ENCODE measurements at regions not wholly inside any gene's neighbourhood (a gene's known extent, or its start where the extent isn't known, plus 50 kb on each side); places are given as distances from the start of the nearest gene placed in this dataset.

DNA sequence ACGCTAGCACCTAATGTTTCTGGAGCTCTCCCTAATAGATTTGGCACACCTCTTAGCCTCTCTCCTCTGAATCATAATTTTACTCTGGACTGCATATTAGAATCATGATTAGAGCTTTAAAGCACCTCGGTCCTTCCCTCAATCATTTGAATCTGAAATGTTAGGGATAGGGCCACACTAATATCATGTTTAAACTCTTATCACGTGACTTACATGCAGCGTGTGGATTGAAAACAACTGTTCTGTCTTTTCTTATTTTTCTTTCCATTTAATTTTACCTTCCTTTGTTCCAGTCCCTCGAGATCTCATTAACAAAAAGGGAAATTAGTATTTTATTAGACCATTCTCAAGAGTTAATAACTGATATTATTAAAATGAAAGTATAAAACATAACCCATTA, 762.5 kb upstream of the FLRT2 start:
- DNase-seq (ENCODE audit: low spot score): no peak
- Histone ChIP-seq H2AFZ (ENCODE audit: low read length) (no peak overlapping the region), H4K20me1 (ENCODE audit: insufficient read depth, low read length) (no peaks in the 10 kb centered on the region), H3K4me3 (ENCODE audit: low read depth, low read length, poor library complexity, severe bottlenecking) (no peak overlapping the region), H3K4me1 (ENCODE audit: insufficient read depth, low read length, poor library complexity, severe bottlenecking) (no peaks in the 10 kb centered on the region), H3K79me2 (ENCODE audit: insufficient read depth, low read depth, low read length) (no peaks in the 10 kb centered on the region), H3K4me2 (ENCODE audit: low read length) (no peak overlapping the region), H3K9me2 (ENCODE audit: insufficient read depth, low read length) (no peaks in the 10 kb centered on the region), H3K9me3 (ENCODE audit: low read length) (no peaks in the 10 kb centered on the region), H3K27ac (ENCODE audit: low read depth, low read length, poor library complexity, severe bottlenecking) (no peak overlapping the region), H3K36me3 (ENCODE audit: insufficient read depth, low read length) (no peaks in the 10 kb centered on the region)
- no TSS peak for BruUV-seq (replicated peaks)
- CTCF ChIA-PET (ENCODE audit: unreplicated experiment): no interaction called here
- intact Hi-C loops (cut with micrococcal nuclease; ENCODE audit: unreplicated experiment): no loop called here
- TF ChIP-seq EZH2phosphoT487 (IDR thresholded peaks at IDR 0.05; ENCODE audit: borderline replicate concordance, low read depth, low read length): no peak
- TF ChIP-seq, protein P1, sequence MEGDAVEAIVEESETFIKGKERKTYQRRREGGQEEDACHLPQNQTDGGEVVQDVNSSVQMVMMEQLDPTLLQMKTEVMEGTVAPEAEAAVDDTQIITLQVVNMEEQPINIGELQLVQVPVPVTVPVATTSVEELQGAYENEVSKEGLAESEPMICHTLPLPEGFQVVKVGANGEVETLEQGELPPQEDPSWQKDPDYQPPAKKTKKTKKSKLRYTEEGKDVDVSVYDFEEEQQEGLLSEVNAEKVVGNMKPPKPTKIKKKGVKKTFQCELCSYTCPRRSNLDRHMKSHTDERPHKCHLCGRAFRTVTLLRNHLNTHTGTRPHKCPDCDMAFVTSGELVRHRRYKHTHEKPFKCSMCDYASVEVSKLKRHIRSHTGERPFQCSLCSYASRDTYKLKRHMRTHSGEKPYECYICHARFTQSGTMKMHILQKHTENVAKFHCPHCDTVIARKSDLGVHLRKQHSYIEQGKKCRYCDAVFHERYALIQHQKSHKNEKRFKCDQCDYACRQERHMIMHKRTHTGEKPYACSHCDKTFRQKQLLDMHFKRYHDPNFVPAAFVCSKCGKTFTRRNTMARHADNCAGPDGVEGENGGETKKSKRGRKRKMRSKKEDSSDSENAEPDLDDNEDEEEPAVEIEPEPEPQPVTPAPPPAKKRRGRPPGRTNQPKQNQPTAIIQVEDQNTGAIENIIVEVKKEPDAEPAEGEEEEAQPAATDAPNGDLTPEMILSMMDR (conservative IDR thresholded peaks at IDR 0.05; ENCODE audit: low read length): no peak
- POLR2A ChIA-PET: interaction anchor here (0.6 to 0.7 kb wide), 2 partner anchors 37 to 47 kb away, joined by 3 read pairs; no protein-coding TSS in a partner anchor

DNA sequence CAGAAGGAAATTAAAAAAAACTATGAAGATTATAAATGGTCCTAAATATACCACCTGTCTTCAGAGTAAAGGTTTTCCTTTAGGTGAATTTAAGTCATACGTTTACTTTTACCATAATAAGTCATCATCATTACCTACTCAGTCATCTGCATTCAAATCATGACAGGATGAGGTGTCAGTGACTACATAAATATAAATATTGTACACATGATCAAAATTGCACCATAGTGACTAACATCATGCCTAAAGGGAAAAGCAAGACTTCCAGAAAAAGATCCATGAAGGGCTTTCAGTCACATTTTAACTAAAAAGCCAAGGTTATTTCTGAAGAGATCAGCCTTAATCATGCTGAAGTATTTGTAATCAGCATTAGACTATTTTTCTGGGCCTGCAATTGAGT, 759.9 kb upstream of the FLRT2 start:
- Histone ChIP-seq H3K9me2 (ENCODE audit: insufficient read depth, low read length) (no peaks in the 10 kb centered on the region), H3K4me2 (ENCODE audit: low read length) (no peak overlapping the region), H3K36me3 (ENCODE audit: insufficient read depth, low read length) (no peaks in the 10 kb centered on the region), H3K9me3 (ENCODE audit: low read length) (no peaks in the 10 kb centered on the region), H2AFZ (ENCODE audit: low read length) (no peak overlapping the region), H3K4me3 (ENCODE audit: low read depth, low read length, poor library complexity, severe bottlenecking) (no peak overlapping the region), H3K4me1 (ENCODE audit: insufficient read depth, low read length, poor library complexity, severe bottlenecking) (no peaks in the 10 kb centered on the region), H3K79me2 (ENCODE audit: insufficient read depth, low read depth, low read length) (no peaks in the 10 kb centered on the region), H3K27ac (ENCODE audit: low read depth, low read length, poor library complexity, severe bottlenecking) (no peak overlapping the region), H4K20me1 (ENCODE audit: insufficient read depth, low read length) (no peaks in the 10 kb centered on the region)
- intact Hi-C loops (cut with micrococcal nuclease; ENCODE audit: unreplicated experiment): no loop called here
- no TSS peak for BruUV-seq (replicated peaks)
- ChIA-PET POLR2A (no interaction called here), CTCF (ENCODE audit: unreplicated experiment) (no interaction called here)
- TF ChIP-seq, protein P1 (conservative IDR thresholded peaks at IDR 0.05; ENCODE audit: low read length): no peak
- no peak for TF ChIP-seq EZH2phosphoT487 (IDR thresholded peaks at IDR 0.05; ENCODE audit: borderline replicate concordance, low read depth, low read length)
- no peak for DNase-seq (ENCODE audit: low spot score)

DNA sequence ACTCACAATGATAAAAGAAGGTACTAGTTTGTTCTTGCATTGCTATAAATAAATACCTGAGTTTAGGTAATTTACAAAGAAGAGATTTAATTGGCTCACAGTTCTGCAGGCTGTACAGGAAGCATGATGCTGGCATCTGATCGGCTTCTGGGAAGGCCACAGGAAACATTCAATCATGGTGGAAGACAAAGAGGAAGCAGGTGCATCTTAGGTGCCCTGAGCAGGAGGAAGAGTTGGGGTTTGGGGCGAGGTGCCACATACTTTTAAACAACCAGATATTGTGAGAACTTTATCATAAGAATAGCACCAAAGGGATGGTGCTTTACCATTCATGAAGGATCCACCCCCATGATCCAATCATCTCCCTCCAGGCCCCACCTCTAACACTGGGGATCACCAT, 752.6 kb upstream of the FLRT2 start:
- no peaks in the 10 kb centered on the region for H4K20me1 ChIP-seq (ENCODE audit: insufficient read depth, low read length)
- no peak overlapping the region for H3K27ac ChIP-seq (ENCODE audit: low read depth, low read length, poor library complexity, severe bottlenecking)
- H3K79me2 ChIP-seq (ENCODE audit: insufficient read depth, low read depth, low read length): no peaks in the 10 kb centered on the region
- ChIA-PET CTCF (ENCODE audit: unreplicated experiment) (no interaction called here), POLR2A (no interaction called here)
- TF ChIP-seq, protein P1 (conservative IDR thresholded peaks at IDR 0.05; ENCODE audit: low read length): no peak
- no peak for TF ChIP-seq EZH2phosphoT487 (IDR thresholded peaks at IDR 0.05; ENCODE audit: borderline replicate concordance, low read depth, low read length)
- no peak overlapping the region for H2AFZ ChIP-seq (ENCODE audit: low read length)
- H3K9me3 ChIP-seq (ENCODE audit: low read length): no peaks in the 10 kb centered on the region
- intact Hi-C loops (cut with micrococcal nuclease; ENCODE audit: unreplicated experiment): no loop called here
- no peaks in the 10 kb centered on the region for H3K4me1 ChIP-seq (ENCODE audit: insufficient read depth, low read length, poor library complexity, severe bottlenecking)
- H3K4me3 ChIP-seq (ENCODE audit: low read depth, low read length, poor library complexity, severe bottlenecking): no peak overlapping the region
- no peak for DNase-seq (ENCODE audit: low spot score)
- no peak overlapping the region for H3K4me2 ChIP-seq (ENCODE audit: low read length)
- no peaks in the 10 kb centered on the region for H3K36me3 ChIP-seq (ENCODE audit: insufficient read depth, low read length)
- BruUV-seq (replicated peaks): no TSS peak
- H3K9me2 ChIP-seq (ENCODE audit: insufficient read depth, low read length): no peaks in the 10 kb centered on the region

Measured in OCI-LY7 (cell line).